Muscle of back (tissue), 3 donors: ENCODE measurements at regions not wholly inside any gene's neighbourhood (a gene's known extent, or its start where the extent isn't known, plus 50 kb on each side); places are given as distances from the start of the nearest gene placed in this dataset.
"Not testable (repeated sequence)": the region's sequence is repeated elsewhere in the genome, so short reads cannot be mapped to it uniquely, and the experiment has no call there.

Experiments
- DNase-seq, 3 donors: peaks; one replicate each; pipeline versions ENCODE4 v3.0.0 to v3.0.0-alpha.2; 2013

GRCh38 chrX:15116900-15117299 lies 153.0 kb downstream of the ASB9 start:
- DNase-seq: no peak

GRCh38 chrX:15114743-15115566 lies 154.9 kb downstream of the ASB9 start:
- DNase-seq: no peak

GRCh38 chrX:15107367-15107988 lies 162.4 kb downstream of the ASB9 start:
- DNase-seq: no peak

GRCh38 chrX:15098505-15098904 lies 171.4 kb downstream of the ASB9 start:
- DNase-seq: no peak

- no peak for DNase-seq
Measured at GRCh38 chrX:15087747-15088146, 182.1 kb downstream of the ASB9 start.

- no peak for DNase-seq
Measured at GRCh38 chrX:15073313-15073712, 196.6 kb downstream of the ASB9 start.

- no peak for DNase-seq
Measured at GRCh38 chrX:15072880-15073279, 197.0 kb downstream of the ASB9 start.

- no peak for DNase-seq
Measured at GRCh38 chrX:15072259-15072658, 197.6 kb downstream of the ASB9 start.

GRCh38 chrX:15059474-15059873 lies 186.3 kb downstream of the MOSPD2 start:
- DNase-seq: peak in 2 of 3 donors; percentile 2 to 29

GRCh38 chrX:15056044-15056443 lies 182.8 kb downstream of the MOSPD2 start:
- DNase-seq: no peak

- DNase-seq: no peak
Measured at GRCh38 chrX:15055146-15055930, 182.1 kb downstream of the MOSPD2 start.

- no peak for DNase-seq
Measured at GRCh38 chrX:15050395-15050794, 177.2 kb downstream of the MOSPD2 start.

- DNase-seq: no peak
Measured at GRCh38 chrX:15043538-15043937, 170.3 kb downstream of the MOSPD2 start.

GRCh38 chrX:15033917-15034316 lies 160.7 kb downstream of the MOSPD2 start:
- no peak for DNase-seq

- DNase-seq: peak in 2 of 3 donors; percentile 33 to 52
Measured at GRCh38 chrX:15017491-15017890, 144.3 kb downstream of the MOSPD2 start.

- no peak for DNase-seq
Measured at GRCh38 chrX:15016051-15016450, 142.8 kb downstream of the MOSPD2 start.

GRCh38 chrX:15014281-15014680 lies 141.1 kb downstream of the MOSPD2 start:
- DNase-seq: peak in 1 of 3 donors; percentile 34

GRCh38 chrX:15013461-15013860 lies 140.2 kb downstream of the MOSPD2 start:
- peak in 1 of 3 donors; percentile 7 for DNase-seq

- no peak for DNase-seq
Measured at GRCh38 chrX:14997271-14997670, 124.0 kb downstream of the MOSPD2 start.

- not testable (repeated sequence) for DNase-seq
Measured at GRCh38 chrX:14984425-14984824, 111.2 kb downstream of the MOSPD2 start.
